Frontal cortex (tissue), 3 donors: ENCODE measurements at regions not wholly inside any gene's neighbourhood (a gene's known extent, or its start where the extent isn't known, plus 50 kb on each side); places are given as distances from the start of the nearest gene placed in this dataset.

ENCODE experiments used
- DNase-seq, 2 donors: peaks; one replicate each; pipeline ENCODE4 v3.0.0; 2012; ENCODE audit warnings: low spot score in 2 of 2
- FAIRE-seq: peaks from 2 replicates; lab custom pipeline; 2012; peaks lifted over from hg19 to GRCh38; lab: Jason Lieb, UNC
- donor health status: control.
- donor health status: control.
- donor health status: control.

DNA sequence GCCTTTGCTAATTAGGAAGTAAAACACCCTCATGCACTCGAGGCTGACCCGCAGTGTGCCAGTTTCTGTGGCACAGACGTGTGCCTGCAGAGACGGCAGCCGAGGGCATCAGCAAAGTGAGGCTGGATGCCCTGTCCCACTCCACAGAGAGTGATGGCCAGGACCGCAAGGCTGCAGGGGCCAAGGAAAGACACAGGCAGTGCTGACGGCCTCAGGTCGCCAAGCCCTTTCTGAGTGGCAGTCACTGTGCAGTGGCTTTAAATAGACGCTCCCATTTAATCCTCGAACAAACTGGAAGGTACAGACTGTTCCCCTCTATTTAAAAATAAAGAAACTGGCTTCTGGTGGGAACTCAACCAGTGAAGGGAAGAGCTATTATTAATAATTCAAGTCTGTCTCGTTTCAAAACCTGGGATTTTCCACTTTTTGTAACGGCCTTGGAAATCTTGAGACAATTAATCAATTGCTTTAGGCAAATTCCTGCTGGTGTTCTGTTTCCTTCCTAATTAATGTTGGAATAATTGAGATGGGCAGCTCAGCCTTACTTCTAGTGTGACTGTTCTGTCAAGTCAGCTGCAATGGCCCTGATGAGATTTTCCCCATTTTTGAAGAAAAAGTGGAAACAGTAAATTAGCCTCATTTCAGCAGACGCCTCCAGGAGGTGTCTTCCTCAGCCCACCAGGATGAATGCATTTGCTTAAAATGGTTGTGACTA, 644.6 kb upstream of the RAB6C start:
- FAIRE-seq (no peak), DNase-seq (no peak)

GRCh38 chr2:129336276-129336675, 643.2 kb upstream of the RAB6C start:
- DNase-seq, result no peak
- FAIRE-seq, result no peak

DNA sequence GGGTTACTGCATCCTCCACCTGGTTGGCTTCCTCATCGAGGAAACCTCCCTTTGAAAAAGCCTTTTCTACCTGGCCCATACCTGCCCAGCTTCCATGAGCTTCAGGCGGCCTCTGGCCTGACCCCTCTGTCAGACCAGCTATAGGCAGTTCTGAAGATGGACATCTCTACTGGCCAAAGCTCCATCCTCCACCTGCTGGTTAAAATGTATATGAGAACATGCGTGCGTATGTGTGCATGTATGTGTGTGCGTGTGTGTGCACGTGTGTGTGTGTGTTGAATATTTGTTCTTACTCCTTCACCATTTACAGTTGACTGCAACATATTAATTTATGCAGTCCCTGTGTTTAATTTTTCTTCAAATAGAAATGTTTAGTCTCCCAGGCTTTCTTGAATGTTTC, 642.4 kb upstream of the RAB6C start:
- no peak for FAIRE-seq
- no peak for DNase-seq

DNA sequence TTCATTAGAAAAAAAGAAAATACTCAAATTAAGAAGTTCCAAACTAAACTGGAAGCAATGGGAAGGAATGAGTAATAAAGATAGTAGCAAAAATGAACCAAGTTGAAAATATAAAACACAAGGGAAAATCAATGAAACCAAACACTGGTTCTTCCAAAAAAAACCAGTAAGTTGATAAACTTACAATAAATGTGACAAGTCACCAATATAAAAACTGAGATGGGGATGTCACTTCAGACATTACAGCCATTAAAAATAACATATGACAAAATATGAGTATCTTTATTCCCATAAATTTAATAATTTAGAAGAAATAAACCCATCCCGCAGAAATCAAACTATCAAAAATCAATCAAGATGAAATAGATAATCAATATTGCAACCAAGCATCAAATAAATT, 633.9 kb upstream of the RAB6C start:
- DNase-seq, result no peak
- FAIRE-seq, result no peak

DNA sequence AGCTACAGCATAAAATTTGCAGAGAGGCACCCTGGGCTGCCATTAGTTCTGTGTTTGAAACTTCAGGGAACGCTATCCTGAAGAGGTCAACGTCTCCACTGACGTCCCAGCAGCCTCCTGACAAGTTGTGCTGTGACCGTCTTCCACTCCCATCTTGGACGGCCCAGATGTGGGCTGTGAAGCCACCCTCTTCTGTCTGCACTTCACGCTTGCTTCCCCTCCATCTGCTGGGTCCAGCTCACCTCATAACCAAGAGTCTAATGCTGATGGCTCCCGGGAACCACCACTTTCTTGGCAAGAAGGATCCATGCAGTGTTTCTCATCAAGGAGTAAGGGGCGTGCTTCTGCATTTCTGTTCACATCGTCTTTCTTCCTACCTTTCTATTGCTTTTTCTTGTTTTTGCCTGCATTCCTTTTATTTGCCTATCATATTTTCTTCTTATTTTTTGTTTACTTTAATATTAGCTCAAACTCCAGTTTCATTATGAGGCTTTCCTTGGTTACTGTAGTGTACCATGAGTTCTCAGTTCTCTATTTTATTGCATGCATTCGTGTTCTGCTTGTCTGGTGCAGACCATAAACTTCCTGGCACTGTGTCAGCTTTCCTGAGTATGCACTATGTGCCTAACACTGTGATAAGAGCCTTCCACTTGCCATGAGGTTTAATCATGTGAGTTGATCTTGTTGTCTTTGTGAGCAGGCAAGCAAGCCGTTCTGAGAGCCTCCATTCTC, 631.8 kb upstream of the RAB6C start:
- DNase-seq, result no peak
- no peak for FAIRE-seq

DNA sequence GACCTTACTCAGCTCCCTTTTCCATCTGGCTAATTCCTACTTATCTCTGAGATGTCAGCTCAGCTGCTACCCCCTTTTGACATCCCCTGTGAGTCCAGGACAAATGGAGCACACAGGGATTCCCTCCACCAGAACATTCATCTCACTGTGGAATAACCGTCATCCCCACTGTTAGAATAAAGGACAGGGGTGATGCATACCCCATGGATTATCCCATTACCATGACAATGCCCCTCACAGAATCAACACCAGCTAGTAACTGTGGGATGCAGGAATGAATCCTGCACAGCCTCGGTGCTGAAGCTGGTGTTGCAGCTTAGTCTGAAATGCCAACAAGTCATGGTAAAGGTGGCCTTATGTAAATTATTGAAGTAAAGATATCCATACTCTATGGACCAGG, 624.8 kb upstream of the RAB6C start:
- DNase-seq (no peak), FAIRE-seq (no peak)

GRCh38 chr2:129361688-129362087, 617.8 kb upstream of the RAB6C start:
- FAIRE-seq (no peak), DNase-seq (no peak)

DNA sequence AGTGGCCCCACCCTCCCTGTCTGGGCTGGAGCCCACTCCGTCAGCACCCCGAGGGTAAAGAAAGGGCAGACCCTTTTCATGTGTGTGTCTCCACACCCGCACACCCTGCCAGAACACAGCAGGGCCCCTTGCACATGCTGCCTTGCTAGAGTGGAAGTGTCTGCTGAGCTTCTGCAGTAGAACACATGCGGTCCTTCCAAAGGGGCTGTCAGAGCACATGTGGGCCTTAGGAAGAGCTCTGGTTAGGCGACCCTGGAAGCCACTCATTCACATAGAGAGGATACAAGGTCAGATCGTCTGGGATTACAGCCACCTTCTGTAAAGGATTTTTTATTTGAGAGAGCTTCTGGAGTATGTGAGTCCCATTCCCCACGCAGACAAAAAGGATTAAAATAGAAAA, 613.2 kb upstream of the RAB6C start:
- no peak for DNase-seq
- FAIRE-seq, result no peak

GRCh38 chr2:129367107-129367506, 612.4 kb upstream of the RAB6C start:
- no peak for FAIRE-seq
- no peak for DNase-seq

DNA sequence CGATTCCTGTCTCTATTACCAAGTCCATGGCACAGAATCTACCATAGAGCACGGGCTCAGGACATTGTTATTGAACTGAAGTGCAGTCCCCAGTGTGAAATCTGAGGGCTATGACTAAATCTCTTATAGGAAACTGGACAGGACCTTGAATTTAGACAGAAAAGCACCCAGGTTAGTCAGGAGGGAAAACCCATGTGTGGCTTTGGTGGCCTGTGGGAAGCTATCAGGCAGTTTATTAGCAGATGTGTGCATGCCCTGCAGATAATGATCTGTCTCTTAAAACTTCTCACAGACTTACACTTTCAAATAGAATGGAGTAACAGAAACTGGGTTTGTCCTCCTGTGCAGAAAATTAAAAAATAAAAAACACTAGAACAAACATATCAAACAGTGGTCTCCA, 610.0 kb upstream of the RAB6C start:
- FAIRE-seq, result no peak
- DNase-seq, result no peak

DNA sequence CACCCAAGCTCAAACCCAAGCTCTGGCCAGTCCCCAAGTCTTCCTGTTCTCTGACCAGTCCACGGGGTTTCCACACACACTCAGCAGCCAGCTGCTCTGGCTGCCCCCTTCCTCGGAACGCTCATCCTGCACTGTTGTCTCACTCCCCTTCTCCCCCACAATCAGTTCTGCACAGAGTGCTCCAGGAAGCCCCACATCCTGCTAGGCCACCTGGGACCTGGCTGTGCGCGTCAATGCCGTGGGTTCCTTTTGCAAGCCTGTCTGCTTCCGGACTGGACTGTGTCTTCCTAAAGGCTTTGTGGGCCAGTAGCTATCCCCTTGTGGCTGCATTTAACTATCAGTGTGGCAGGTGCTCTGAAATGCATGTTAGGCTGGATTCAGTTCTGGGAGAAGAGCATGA, 605.0 kb upstream of the RAB6C start:
- no peak for FAIRE-seq

DNA sequence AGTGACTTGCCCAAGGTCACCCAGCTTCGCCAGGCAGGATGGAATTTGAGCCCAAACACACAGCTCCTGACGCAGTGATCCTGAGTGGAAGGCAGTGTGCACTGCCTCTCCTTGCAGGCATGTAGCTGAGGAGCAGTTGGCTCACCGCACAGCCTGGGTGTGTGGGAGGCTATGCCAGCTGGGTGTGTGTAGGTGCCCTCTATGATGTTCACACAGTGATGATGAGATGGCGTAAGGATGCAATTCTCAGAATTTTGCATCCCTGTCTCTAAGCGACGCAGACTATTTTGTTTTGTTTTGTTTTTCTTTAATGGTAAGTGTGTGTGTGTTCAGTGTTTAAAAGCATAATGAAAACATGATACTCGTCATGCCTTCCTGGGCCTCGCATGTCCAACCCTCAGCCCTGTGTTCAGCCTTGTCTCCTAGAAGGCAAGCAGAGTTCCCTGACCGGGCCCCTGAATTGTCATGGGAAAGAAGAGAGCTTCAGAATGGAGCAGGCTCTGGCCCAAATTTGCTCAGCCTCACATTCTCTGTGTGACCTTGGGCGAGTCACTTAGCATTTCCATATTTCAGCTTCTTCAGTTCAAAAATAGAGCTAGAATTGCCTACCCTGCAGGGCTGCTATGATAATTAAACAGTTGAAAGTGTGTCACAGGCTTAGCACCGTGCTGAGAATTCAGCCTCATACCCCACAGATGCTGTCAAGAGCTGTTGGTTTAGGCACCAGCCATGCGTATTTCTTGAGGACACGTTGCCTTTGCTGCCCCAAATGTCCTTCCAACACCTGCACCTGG, 603.6 kb upstream of the RAB6C start:
- DNase-seq, result peak in 1 of 2 donors; percentile 24

More for the DNA sequence above, 605.0 kb upstream of the RAB6C start:
- DNase-seq, result no peak

DNA sequence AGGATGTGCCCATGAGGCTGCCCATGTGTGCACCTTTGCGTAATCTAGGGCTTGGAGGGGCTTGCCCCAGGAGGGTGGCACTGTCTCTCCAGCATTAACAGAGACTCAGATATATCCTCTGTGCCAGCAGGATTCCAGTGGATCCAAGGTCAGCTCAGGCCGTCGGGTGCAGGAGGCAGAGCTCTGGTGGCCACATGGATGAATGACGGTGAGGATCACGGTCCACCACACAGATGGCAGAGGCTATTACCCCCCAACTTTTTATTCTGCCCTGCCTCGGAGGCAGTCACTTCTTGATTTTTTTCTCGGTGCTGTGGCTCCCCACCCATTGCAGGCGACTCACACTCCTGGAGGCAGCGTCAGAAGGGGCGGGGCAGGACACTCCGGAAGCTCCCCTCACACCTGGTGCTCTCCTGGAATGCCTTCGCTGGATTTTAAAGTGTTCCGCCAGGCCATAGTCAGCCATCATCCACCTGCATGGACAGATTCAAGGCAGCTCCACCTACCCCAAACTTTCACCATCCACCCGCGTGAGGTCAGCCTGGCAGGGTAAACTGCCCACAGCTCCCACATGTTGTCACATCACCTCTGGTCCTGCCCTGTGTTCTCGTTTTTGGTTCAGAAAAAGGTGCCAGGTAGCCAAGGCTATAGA, 602.9 kb upstream of the RAB6C start:
- no peak for DNase-seq
- no peak for FAIRE-seq

More for the DNA sequence above, 603.6 kb upstream of the RAB6C start:
- no peak for FAIRE-seq

GRCh38 chr2:129377078-129377469, 602.4 kb upstream of the RAB6C start:
- FAIRE-seq (no peak), DNase-seq (no peak)

- DNase-seq (no peak), FAIRE-seq (no peak)
These were observed 601.3 kb upstream of the RAB6C start for GRCh38 chr2:129378186-129378585.

- no peak for FAIRE-seq
These were observed 600.1 kb upstream of the RAB6C start for GRCh38 chr2:129379411-129379810.

DNA sequence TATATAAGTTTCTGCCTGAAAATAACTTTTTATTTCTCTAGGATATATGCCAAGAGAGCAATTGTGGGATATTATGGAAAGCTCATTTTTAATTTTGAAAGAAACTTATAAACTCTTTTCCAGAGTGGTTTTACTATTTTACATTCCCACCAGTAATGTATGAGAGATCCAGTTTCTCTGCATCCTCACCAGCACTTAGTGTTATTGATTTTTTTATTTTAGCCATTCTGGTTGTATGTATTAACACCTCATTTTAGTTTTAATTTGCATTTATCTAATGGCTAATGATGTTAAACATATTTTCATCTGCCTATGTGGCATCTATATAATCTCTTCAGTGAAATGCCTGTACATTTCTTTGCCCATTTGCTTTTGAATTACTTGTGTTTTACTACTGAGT, 597.7 kb upstream of the RAB6C start:
- FAIRE-seq, result no peak
- no peak for DNase-seq

More at GRCh38 chr2:129379411-129379810, 600.1 kb upstream of the RAB6C start:
- DNase-seq, result no peak

- DNase-seq (no peak), FAIRE-seq (no peak)
These were observed 590.6 kb upstream of the RAB6C start for GRCh38 chr2:129388870-129389269.

- no peak for FAIRE-seq
- no peak for DNase-seq
These were observed 585.6 kb upstream of the RAB6C start for GRCh38 chr2:129393816-129394215.

GRCh38 chr2:129396980-129397599, 582.4 kb upstream of the RAB6C start:
- FAIRE-seq, result no peak
- DNase-seq, result peak in 1 of 2 donors; percentile 25
